NT2/D1 (cell line): ENCODE measurements at regions not wholly inside any gene's neighbourhood (a gene's known extent, or its start where the extent isn't known, plus 50 kb on each side); places are given as distances from the start of the nearest gene placed in this dataset.

Experiments
- YY1 ChIP-seq: IDR thresholded peaks from 2 replicates; pipeline ENCODE4 v1.6.1; 2011; ENCODE audit not compliant: insufficient read length, insufficient read depth
- ZNF274 ChIP-seq: IDR thresholded peaks from 2 replicates; pipeline ENCODE4 v1.6.1; 2011; ENCODE audit warnings: mild to moderate bottlenecking, low read depth, low read length

GRCh38 chr10:111556666-111557065 is 479.8 kb downstream of the ADRA2A start:
- TF ChIP-seq YY1, result no peak
- no peak for TF ChIP-seq ZNF274
